Natural killer cell (primary cell): ENCODE measurements at regions not wholly inside any gene's neighbourhood (a gene's known extent, or its start where the extent isn't known, plus 50 kb on each side); places are given as distances from the start of the nearest gene placed in this dataset.

Source experiments
- ATAC-seq, 3 donors: fragments of 150-1000 bp in 2 of 3; fragments of 200-7000 bp in 1 of 3; cut with Tn5 transposase; 1 replicate in 1 of 3; 2 replicates in 2 of 3; pipeline ENCODE4 v1.10.0; 2021; ENCODE audit warnings: mild to moderate bottlenecking in 2 of 3, moderate library complexity in 2 of 3
- DNase-seq, 2 donors: peaks; one replicate each; pipeline versions ENCODE4 v3.0.0 to v3.0.0-alpha.2; 2013 to 2021; ENCODE audit warnings: mixed read lengths in 1 of 2
- H3K27ac ChIP-seq: one replicate; pipeline ENCODE4 v1.5.1; 2013; ENCODE audit warnings: mild to moderate bottlenecking, low read length
- H3K27me3 ChIP-seq: one replicate; pipeline ENCODE4 v1.6.1; 2013; ENCODE audit warnings: low read length; ENCODE audit not compliant: control insufficient read depth, insufficient read depth
- H3K36me3 ChIP-seq: one replicate; pipeline ENCODE4 v1.6.1; 2013; ENCODE audit warnings: low read length; ENCODE audit not compliant: control insufficient read depth, insufficient read depth
- H3K4me1 ChIP-seq: one replicate; pipeline ENCODE4 v1.6.1; 2013; ENCODE audit warnings: low read length; ENCODE audit not compliant: control insufficient read depth, insufficient read depth
- H3K4me3 ChIP-seq: one replicate; pipeline ENCODE4 v1.5.1; 2013; ENCODE audit warnings: low read length
- H3K9me3 ChIP-seq: one replicate; pipeline ENCODE4 v1.6.1; 2013; ENCODE audit warnings: low read length; ENCODE audit not compliant: control insufficient read depth, insufficient read depth
- H3K27ac Mint-ChIP-seq, 2 donors: one replicate each; pipeline ENCODE4 v1.8.0; 2022; ENCODE audit warnings: mild to moderate bottlenecking in 2 of 2, mixed read lengths in 2 of 2, moderate library complexity in 1 of 2
- H3K27me3 Mint-ChIP-seq, 2 donors: one replicate each; pipeline ENCODE4 v1.8.0; 2022; ENCODE audit warnings: low read depth in 2 of 2, mixed read lengths in 2 of 2
- H3K36me3 Mint-ChIP-seq: one replicate; pipeline ENCODE4 v1.8.0; 2022; ENCODE audit warnings: mixed read lengths
- H3K4me1 Mint-ChIP-seq, 2 donors: one replicate each; pipeline ENCODE4 v1.8.0; 2022; ENCODE audit warnings: mixed read lengths in 2 of 2
- H3K4me3 Mint-ChIP-seq: one replicate; pipeline ENCODE4 v1.8.0; 2022; ENCODE audit warnings: mild to moderate bottlenecking, moderate library complexity, mixed read lengths
- H3K9me3 Mint-ChIP-seq, 2 donors: one replicate each; pipeline ENCODE4 v1.8.0; 2022; ENCODE audit warnings: mixed read lengths in 2 of 2
- WGBS: methylation state at CpG from one replicate; pipeline ENCODE4 v1.1.7; 2013; ENCODE audit warnings: missing lambda C conversion rate; ENCODE audit not compliant: insufficient coverage; 5-methylcytosine and 5-hydroxymethylcytosine counted together
- intact Hi-C: fragments of 100-400 bp; cut with micrococcal nuclease; formaldehyde crosslinking; loops from one replicate; pipeline ENCODE4 v1.14.2; 2022
- TF ChIP-seq, protein P1 (sequence below): fragments of 200-600 bp; IDR thresholded peaks from one replicate; pipeline ENCODE4 v1.8.0; 2022; ENCODE audit warnings: antibody characterized with exemption

GRCh38 chr17:54813896-54814295, 86.8 kb upstream of the TOM1L1 start:
- Histone ChIP-seq H3K36me3 (no peaks in the 10 kb centered on the region), H3K4me3 (no peak overlapping the region), H3K27me3 (no peaks in the 10 kb centered on the region), H3K9me3 (no peaks in the 10 kb centered on the region), H3K4me1 (no peaks in the 10 kb centered on the region), H3K27ac (no peak overlapping the region)
- WGBS = no CpG with 5 or more reads among the region's 1 CpG
- Mint-ChIP-seq H3K36me3 (no peaks in the 10 kb centered on the region), H3K9me3 (peaks cover 4 to 6% of the 10 kb centered on the region in 2 donors), H3K27ac (no peak overlapping the region), H3K4me3 (no peak overlapping the region), H3K27me3 (no peaks in the 10 kb centered on the region), H3K4me1 (no peaks in the 10 kb centered on the region)
- intact Hi-C loops = no loop called here
- no peak for ATAC-seq
- TF ChIP-seq, protein P1, sequence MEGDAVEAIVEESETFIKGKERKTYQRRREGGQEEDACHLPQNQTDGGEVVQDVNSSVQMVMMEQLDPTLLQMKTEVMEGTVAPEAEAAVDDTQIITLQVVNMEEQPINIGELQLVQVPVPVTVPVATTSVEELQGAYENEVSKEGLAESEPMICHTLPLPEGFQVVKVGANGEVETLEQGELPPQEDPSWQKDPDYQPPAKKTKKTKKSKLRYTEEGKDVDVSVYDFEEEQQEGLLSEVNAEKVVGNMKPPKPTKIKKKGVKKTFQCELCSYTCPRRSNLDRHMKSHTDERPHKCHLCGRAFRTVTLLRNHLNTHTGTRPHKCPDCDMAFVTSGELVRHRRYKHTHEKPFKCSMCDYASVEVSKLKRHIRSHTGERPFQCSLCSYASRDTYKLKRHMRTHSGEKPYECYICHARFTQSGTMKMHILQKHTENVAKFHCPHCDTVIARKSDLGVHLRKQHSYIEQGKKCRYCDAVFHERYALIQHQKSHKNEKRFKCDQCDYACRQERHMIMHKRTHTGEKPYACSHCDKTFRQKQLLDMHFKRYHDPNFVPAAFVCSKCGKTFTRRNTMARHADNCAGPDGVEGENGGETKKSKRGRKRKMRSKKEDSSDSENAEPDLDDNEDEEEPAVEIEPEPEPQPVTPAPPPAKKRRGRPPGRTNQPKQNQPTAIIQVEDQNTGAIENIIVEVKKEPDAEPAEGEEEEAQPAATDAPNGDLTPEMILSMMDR = no peak
- DNase-seq = no peak

DNA sequence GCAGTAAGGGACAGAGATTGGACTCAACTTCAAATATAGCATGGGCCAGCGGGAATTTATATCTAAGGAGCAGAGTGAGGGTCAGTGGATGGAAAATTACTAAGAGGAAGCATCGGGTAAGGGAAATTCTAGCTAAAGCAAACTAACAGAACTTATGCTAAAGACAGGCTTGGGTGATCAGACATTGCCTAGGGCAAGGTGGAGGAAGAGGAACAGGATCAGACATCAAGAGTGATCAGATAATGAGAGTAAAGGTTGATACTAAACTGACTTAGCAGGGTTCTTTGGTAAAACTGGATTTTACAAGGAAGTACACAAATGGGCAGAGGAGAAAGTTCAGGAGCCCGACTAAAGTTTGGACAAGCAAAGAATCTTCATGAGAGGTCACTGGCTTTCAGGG, 86.3 kb upstream of the TOM1L1 start:
- no peak overlapping the region for H3K4me3 ChIP-seq
- ATAC-seq (no peak), DNase-seq (no peak)
- H3K27ac ChIP-seq = no peak overlapping the region
- H3K9me3 Mint-ChIP-seq = peaks cover 4 to 5% of the 10 kb centered on the region in 2 donors
- H3K4me3 Mint-ChIP-seq = no peak overlapping the region
- no peaks in the 10 kb centered on the region for H3K9me3 ChIP-seq
- no peaks in the 10 kb centered on the region for H3K4me1 Mint-ChIP-seq
- no peaks in the 10 kb centered on the region for H3K27me3 Mint-ChIP-seq
- WGBS = 80% methylated on average over 3 of the region's 3 CpGs
- no peaks in the 10 kb centered on the region for H3K36me3 Mint-ChIP-seq
- no peak overlapping the region for H3K27ac Mint-ChIP-seq
- H3K4me1 ChIP-seq = no peaks in the 10 kb centered on the region
- TF ChIP-seq, protein P1 = no peak
- H3K27me3 ChIP-seq = no peaks in the 10 kb centered on the region
- no peaks in the 10 kb centered on the region for H3K36me3 ChIP-seq
- intact Hi-C loops = no loop called here

DNA sequence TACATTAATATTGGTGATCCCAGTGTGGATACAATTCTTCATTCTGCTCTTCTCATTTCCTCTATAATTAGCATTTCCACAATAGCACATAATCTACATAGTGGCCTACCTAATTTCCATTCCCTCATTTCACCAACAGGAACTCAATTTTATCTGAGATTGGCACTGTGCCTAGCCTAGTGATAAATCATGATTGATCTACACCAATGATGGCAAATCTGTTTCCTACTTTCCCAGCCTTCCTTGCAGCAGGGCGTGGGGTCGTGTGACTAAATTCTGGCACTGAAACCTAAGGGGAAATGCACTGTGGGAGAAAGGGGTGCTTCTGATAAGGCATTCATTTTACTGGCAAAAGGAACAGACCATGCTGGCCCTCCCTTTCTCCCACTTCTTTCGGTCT, 66.6 kb upstream of the TOM1L1 start:
- no peak overlapping the region for H3K27ac Mint-ChIP-seq
- H3K9me3 ChIP-seq = no peaks in the 10 kb centered on the region
- peaks cover 2% of the 10 kb centered on the region in 2 donors for H3K9me3 Mint-ChIP-seq
- WGBS = 25% methylated on average over 3 of the region's 3 CpGs
- DNase-seq (no peak), ATAC-seq (no peak)
- no peaks in the 10 kb centered on the region for H3K4me1 Mint-ChIP-seq
- H3K4me3 Mint-ChIP-seq = no peak overlapping the region
- no peaks in the 10 kb centered on the region for H3K36me3 ChIP-seq
- H3K4me3 ChIP-seq = no peak overlapping the region
- H3K27me3 Mint-ChIP-seq = no peaks in the 10 kb centered on the region
- H3K4me1 ChIP-seq = no peaks in the 10 kb centered on the region
- no peaks in the 10 kb centered on the region for H3K36me3 Mint-ChIP-seq
- no peak overlapping the region for H3K27ac ChIP-seq
- TF ChIP-seq, protein P1 = no peak
- intact Hi-C loops = no loop called here
- H3K27me3 ChIP-seq = no peaks in the 10 kb centered on the region

- H3K27ac ChIP-seq = no peak overlapping the region
- TF ChIP-seq, protein P1 = no peak
- no peaks in the 10 kb centered on the region for H3K27me3 ChIP-seq
- ATAC-seq (no peak), DNase-seq (no peak)
- H3K4me3 ChIP-seq = no peak overlapping the region
- H3K4me1 Mint-ChIP-seq = no peaks in the 10 kb centered on the region
- no peaks in the 10 kb centered on the region for H3K27me3 Mint-ChIP-seq
- no peaks in the 10 kb centered on the region for H3K4me1 ChIP-seq
- intact Hi-C loops = no loop called here
- H3K27ac Mint-ChIP-seq = no peak overlapping the region
- H3K4me3 Mint-ChIP-seq = no peak overlapping the region
- no peaks in the 10 kb centered on the region for H3K36me3 Mint-ChIP-seq
- no peaks in the 10 kb centered on the region for H3K36me3 ChIP-seq
- 74% methylated on average over 2 of the region's 2 CpGs for whole genome bisulfite sequencing
- no peaks in the 10 kb centered on the region for H3K9me3 ChIP-seq
- peaks cover 0 to 2% of the 10 kb centered on the region in 2 donors for H3K9me3 Mint-ChIP-seq
Measured at GRCh38 chr17:54835015-54835414, 65.6 kb upstream of the TOM1L1 start.
